HG02885 (cell line): ENCODE measurements at regions not wholly inside any gene's neighbourhood (a gene's known extent, or its start where the extent isn't known, plus 50 kb on each side); places are given as distances from the start of the nearest gene placed in this dataset.

Experiments
- ATAC-seq: cut with Tn5 transposase; IDR thresholded peaks from one replicate; pipeline ENCODE4 v1.9.1; 2021; ENCODE audit warnings: mild to moderate bottlenecking; ENCODE audit not compliant: unreplicated experiment, poor library complexity

DNA sequence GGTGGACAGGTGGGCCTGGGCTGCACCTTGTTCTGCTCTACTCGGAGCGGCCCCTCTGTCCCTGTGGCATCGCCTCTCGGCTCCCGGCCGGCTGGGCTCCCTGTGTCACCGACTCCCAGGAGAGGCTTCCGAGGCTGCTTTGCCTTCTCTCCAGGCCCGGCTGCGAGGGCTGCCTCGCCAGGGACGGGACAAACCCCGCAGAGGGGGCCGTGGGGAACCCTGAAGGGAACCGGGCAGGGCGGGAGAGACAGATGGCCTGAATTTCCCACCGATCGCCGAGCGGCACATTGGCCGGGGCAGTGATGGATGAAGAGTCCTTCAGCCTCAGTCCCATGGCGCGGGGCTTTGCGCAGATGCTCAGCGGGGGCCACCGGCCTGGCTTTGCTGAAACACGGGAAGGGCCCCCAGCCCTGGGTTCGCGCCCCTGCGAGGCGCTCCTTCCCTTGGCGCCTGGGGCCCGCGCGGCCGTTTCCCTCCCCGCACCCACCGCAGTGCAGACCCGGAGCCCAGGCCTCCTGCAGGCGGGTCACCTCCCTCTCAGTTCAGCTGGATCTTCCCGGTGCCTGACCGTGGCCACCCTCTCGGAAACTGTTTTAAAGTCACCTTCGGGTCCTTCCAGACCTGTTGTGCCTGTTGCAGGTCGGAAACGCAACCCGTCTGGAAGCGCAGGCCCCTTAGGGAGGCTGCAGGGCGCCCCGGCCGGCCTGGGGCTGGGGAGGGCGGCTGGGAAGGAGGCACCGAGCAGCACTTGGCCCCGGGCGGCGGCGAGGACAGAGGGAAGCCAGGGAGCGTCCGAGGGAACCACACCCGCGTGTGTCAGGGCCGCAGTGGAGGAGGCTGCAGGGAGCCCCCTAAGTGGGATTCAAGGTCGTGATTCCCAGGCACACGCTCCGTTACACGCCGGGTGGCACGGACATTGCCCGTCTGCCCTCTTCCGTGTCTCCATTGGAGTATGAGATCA lies 341.9 kb upstream of the SALL3 start:
- ATAC-seq = no peak

GRCh38 chr18:78639006-78639950 lies 340.3 kb upstream of the SALL3 start:
- no peak for ATAC-seq

- ATAC-seq = no peak
These were observed 339.2 kb upstream of the SALL3 start for GRCh38 chr18:78640246-78640995.

DNA sequence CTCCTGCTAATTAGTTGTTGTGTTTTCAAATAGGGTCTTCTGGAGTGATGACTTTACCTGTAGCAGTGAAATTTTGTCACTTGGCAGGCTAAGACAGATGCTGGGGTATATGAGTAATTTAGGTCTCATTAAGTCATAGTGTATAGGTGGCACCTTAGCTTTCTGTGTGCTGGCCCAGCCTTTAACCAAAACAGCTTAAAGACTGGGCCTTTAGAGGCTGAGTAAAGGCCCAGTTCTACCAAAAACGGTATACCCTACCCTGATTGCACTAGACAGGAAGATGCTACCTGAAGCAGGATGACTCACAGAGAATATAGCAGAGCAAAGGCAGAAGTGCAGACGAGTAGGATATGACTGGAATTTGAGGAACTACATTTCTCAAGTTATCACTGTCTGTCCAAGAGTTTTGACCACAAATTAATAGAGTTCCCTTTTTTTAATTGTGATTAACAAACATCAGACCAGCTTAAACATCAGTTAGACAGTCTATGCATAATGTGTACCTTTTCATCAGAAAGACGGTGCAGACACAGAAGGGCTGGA lies 337.9 kb upstream of the SALL3 start:
- ATAC-seq = no peak

DNA sequence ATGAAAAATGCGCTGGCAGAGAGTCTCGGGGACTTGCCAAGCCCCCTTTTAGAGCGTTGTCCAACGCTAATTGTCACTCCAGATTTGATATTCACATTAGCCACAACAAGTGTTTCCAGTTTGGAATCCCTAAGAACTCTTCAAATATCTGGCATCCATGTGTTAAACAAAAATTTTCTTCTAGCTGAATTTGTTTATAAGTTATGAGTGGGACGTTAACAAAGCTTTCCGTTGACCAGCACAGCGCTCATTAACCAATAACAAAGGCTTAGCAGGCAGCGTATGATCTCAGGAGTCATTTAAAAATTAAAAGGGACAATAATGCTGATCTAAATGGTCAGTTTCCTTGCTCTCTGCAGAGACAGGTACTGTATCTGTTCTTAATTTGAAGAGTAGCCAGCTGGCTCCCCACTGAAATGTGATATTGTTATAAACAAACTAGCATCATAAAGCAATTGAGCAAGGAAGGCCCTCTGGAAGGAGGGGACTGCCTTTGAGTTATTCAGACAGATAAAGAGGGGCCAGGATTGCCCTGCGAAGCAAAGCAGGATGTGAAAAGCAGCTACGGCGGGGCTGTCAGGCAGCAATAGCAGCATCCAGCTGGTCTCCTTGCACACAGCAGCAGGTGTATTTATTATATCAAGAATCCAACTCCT lies 337.2 kb upstream of the SALL3 start:
- ATAC-seq = no peak

GRCh38 chr18:78643004-78643403 lies 336.6 kb upstream of the SALL3 start:
- no peak for ATAC-seq

DNA sequence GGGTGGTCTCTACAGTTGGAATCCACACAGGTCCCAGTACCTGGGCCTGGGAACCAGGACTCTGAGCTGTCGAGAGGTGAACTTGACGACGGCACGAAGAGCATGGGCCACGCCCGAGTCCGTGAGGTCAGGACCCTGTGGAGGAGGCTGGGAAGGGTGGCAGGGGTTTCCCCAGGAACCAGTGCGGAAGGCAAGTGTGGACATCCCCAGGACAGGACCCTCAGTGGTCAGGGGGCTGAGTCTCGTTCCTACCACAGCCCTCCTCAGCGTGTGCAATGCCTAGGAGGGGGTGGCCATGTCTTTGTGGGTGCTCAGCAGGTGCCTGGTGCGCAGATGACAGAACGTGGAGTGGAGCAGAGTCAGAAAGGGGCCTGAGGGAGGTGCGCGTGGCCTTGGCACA lies 335.6 kb upstream of the SALL3 start:
- no peak for ATAC-seq

- no peak for ATAC-seq
These were observed 334.4 kb upstream of the SALL3 start for GRCh38 chr18:78645216-78645615.

DNA sequence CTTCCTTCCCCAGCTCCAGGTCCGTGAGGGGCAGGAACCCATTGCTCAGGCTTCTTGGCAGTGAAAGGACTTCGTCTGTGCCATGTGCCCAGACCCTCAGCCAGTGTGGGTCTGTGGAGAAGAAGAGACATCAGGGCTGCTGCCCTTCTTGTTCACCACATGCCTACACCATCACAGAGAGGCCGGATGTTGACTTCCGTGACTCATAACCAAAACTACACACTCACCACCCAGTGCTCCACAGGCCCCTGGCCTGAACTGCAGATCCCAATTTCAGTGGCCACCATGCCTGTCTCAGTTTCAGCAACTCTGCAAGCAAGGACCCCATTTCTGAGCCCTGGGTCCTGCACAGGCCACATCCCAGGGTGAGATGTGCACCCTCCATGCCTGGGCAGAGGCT lies 332.6 kb upstream of the SALL3 start:
- no peak for ATAC-seq

- no peak for ATAC-seq
These were observed 330.2 kb upstream of the SALL3 start for GRCh38 chr18:78649421-78649820.

DNA sequence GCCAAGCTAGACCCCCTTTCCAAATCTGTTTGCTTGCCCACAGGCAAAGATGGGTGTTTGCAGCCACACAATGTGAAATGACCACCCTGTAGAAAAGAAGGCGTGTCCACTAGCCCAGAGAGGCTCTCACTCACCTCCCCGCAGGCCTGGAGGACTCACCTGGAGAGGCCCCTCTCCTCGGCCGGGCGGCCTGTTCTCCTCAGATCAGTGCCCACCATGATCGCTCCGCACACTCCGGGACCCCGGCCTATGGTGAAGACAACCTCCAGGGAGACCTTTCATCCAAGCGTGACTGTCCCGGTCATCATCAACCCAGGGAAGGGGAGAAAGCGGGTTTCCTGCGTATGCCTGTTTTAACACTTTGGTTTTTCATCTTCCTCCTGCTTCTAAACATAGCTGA lies 328.7 kb upstream of the SALL3 start:
- ATAC-seq = no peak

- no peak for ATAC-seq
These were observed 327.5 kb upstream of the SALL3 start for GRCh38 chr18:78652001-78652545.

DNA sequence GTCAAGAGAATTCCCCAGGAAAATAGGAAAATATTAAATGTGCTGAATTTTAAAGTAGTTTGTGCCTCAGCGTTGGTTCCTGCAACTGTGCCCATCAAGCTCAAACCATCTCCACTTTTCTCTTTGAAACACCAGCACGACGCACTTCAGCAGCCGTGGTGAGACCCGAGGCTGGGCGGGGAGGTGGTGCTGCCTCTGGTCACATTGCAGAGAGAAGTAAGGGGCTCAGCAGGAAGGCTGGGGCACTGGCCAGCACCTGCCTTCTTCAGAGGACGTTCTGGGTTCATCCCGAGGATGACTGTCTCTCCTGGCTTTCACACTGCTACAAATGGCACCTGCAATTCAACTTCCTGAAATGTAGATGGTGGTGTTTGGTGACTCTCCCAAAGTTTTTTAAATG lies 323.7 kb upstream of the SALL3 start:
- ATAC-seq = no peak

DNA sequence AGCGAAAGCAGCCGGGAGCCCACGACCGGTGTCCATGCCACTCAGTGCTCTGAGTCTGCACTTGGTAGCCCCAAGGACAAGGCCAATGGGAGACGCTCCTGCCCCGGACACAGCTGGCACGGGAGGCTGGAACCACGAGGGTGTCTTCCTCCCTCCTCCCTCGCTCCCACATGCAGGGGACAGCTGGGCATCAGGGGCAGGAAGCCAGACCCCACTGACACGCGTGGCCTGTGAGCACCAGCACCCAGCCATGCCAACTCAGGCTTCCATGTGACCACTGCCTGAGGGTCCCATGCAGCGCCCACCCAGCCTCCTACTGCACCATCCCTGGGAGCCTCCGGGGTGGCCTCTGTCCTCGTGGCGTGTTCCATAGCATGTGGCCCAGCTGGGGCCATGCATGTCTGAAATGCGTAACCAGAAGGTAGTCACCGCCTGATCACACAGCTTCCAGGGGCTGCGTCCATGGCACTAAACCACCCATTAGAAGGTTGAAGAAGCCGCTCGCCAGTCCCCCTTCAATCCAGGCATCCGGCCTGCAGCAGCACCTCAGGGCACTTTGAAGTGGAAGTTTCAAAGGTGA lies 323.2 kb upstream of the SALL3 start:
- no peak for ATAC-seq

- no peak for ATAC-seq
These were observed 321.1 kb upstream of the SALL3 start for GRCh38 chr18:78658531-78658930.

DNA sequence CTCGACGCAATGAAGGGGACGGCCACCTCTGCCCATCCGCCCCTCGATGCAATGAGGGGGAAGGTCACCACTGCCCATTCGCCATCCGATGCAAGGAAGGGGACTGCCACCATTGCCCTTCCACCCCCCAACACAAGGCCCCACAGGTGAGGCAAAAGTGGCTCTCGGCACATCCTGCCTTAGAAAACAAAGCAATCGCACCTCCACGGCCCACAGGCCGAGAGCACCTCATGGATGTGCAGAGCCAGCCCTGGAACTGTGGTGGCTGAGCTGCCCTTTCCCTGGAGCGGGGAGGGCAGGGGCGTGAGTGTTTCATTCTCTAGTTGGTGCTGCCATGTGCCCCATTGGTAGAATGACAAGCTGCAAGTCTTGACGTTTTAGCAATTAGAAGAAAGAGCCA lies 320.6 kb upstream of the SALL3 start:
- no peak for ATAC-seq

GRCh38 chr18:78659748-78660147 lies 319.9 kb upstream of the SALL3 start:
- ATAC-seq = no peak

- ATAC-seq = no peak
These were observed 319.3 kb upstream of the SALL3 start for GRCh38 chr18:78660311-78660710.

DNA sequence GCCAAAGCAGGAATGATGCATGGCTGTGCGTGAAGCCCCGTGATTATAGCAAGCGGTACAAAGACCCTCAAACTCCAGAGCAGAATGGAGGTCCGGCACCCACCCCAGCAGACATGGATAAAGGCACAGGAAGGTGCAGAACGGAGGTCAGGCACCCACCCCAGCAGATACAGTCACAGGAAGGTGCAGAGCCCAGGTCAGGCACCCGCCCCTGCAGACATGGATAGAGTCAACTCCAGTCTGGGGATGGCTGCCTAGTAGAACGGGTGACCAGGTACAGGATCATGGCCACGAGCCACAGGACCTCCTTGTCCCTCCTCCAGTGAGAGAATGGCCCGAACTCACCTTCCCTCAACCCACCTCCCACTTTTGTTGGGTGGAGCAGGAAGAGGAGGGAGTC lies 318.3 kb upstream of the SALL3 start:
- ATAC-seq = no peak
